OCI-LY1 (cell line): ENCODE measurements at regions not wholly inside any gene's neighbourhood (a gene's known extent, or its start where the extent isn't known, plus 50 kb on each side); places are given as distances from the start of the nearest gene placed in this dataset.

ENCODE experiments used
- H2AFZ ChIP-seq: fragments of 200-600 bp; sonication (generic), shearing (Covaris generic); 2 replicates; pipeline ENCODE4 v1.6.0; 2014; ENCODE audit warnings: antibody characterized with exemption, mild to moderate bottlenecking, low read length
- H3F3A ChIP-seq: fragments of 200-600 bp; sonication (generic), shearing (Covaris generic); 2 replicates; pipeline ENCODE4 v1.6.0; 2014; ENCODE audit warnings: mild to moderate bottlenecking, antibody characterized with exemption, low read length, moderate library complexity; ENCODE audit not compliant: insufficient read depth
- H3K27ac ChIP-seq: fragments of 200-600 bp; sonication (generic); 2 replicates; pipeline ENCODE4 v1.5.1; 2014; ENCODE audit warnings: low read length, mixed run types, mild to moderate bottlenecking, low read depth; ENCODE audit not compliant: poor library complexity, severe bottlenecking
- H3K27me3 ChIP-seq: fragments of 200-600 bp; sonication (generic); 2 replicates; pipeline ENCODE4 v1.6.0; 2014; ENCODE audit warnings: antibody characterized with exemption, mild to moderate bottlenecking, low read length, moderate library complexity; ENCODE audit not compliant: insufficient read depth
- H3K36me3 ChIP-seq: fragments of 200-600 bp; sonication (generic); 2 replicates; pipeline ENCODE4 v1.6.1; 2014; ENCODE audit warnings: mild to moderate bottlenecking, antibody characterized with exemption, low read length, moderate library complexity, mixed read lengths; ENCODE audit not compliant: insufficient read depth
- H3K4me1 ChIP-seq: fragments of 200-600 bp; sonication (generic); 2 replicates; pipeline ENCODE4 v1.5.1; 2014; ENCODE audit warnings: mild to moderate bottlenecking, low read length, moderate library complexity; ENCODE audit not compliant: insufficient read depth, severe bottlenecking
- H3K4me2 ChIP-seq: fragments of 200-600 bp; sonication (generic), shearing (Covaris generic); 2 replicates; pipeline ENCODE4 v1.6.1; 2014; ENCODE audit warnings: low read length
- H3K4me3 ChIP-seq: fragments of 200-600 bp; sonication (generic); 2 replicates; pipeline ENCODE4 v1.5.1; 2014; ENCODE audit warnings: low read length, low read depth, mild to moderate bottlenecking, mixed read lengths; ENCODE audit not compliant: poor library complexity, severe bottlenecking
- H3K79me2 ChIP-seq: fragments of 200-600 bp; shearing (Covaris generic); 2 replicates; pipeline ENCODE4 v1.6.1; 2016; ENCODE audit warnings: mixed run types, low read length, mixed read lengths; ENCODE audit not compliant: insufficient read depth
- H3K9ac ChIP-seq: fragments of 200-600 bp; sonication (generic), shearing (Covaris generic); 2 replicates; pipeline ENCODE4 v1.6.1; 2014; ENCODE audit warnings: mild to moderate bottlenecking, low read length, mixed read lengths
- H3K9me2 ChIP-seq: fragments of 200-600 bp; sonication (generic), shearing (Covaris generic); 2 replicates; pipeline ENCODE4 v1.6.1; 2014; ENCODE audit warnings: low read depth, mild to moderate bottlenecking, low read length, mixed read lengths
- H3K9me3 ChIP-seq: fragments of 200-600 bp; shearing (Covaris generic); 2 replicates; pipeline ENCODE4 v1.6.1; 2014; ENCODE audit warnings: low read length, mixed read lengths
- H4K20me1 ChIP-seq: fragments of 200-600 bp; sonication (generic), shearing (Covaris generic); 2 replicates; pipeline ENCODE4 v1.6.0; 2016; ENCODE audit warnings: mild to moderate bottlenecking, low read length; ENCODE audit not compliant: insufficient read depth
- CTCF ChIP-seq: fragments of 200-600 bp; sonication (generic), shearing (Covaris generic); IDR thresholded peaks from 2 replicates; pipeline ENCODE4 v1.5.1; 2017; ENCODE audit warnings: mild to moderate bottlenecking, antibody characterized with exemption, low read length, moderate library complexity, mixed read lengths
- EZH2 ChIP-seq: fragments of 200-600 bp; sonication (generic), shearing (Covaris generic); IDR thresholded peaks from 2 replicates; pipeline ENCODE4 v1.8.0; 2017; ENCODE audit warnings: borderline replicate concordance, mixed run types, mild to moderate bottlenecking, antibody characterized with exemption, low read length, moderate library complexity, mixed read lengths

GRCh38 chr2:193527146-193527545 is 1332.4 kb upstream of the TMEFF2 start:
- H3K4me2 ChIP-seq: no peak overlapping the region
- no peaks in the 10 kb centered on the region for H3F3A ChIP-seq
- no peak overlapping the region for H2AFZ ChIP-seq
- no peak overlapping the region for H3K9ac ChIP-seq
- no peaks in the 10 kb centered on the region for H3K4me1 ChIP-seq
- H3K27ac ChIP-seq: no peak overlapping the region
- no peak overlapping the region for H3K4me3 ChIP-seq
- no peaks in the 10 kb centered on the region for H3K9me2 ChIP-seq
- H3K27me3 ChIP-seq: no peaks in the 10 kb centered on the region
- no peaks in the 10 kb centered on the region for H3K79me2 ChIP-seq
- H3K9me3 ChIP-seq: no peaks in the 10 kb centered on the region
- H3K36me3 ChIP-seq: no peaks in the 10 kb centered on the region
- H4K20me1 ChIP-seq: no peaks in the 10 kb centered on the region
- TF ChIP-seq CTCF: no peak
- no peak for TF ChIP-seq EZH2

GRCh38 chr2:193523662-193524061 is 1328.9 kb upstream of the TMEFF2 start:
- no peak overlapping the region for H3K4me3 ChIP-seq
- H3K27ac ChIP-seq: no peak overlapping the region
- no peaks in the 10 kb centered on the region for H3F3A ChIP-seq
- H3K27me3 ChIP-seq: no peaks in the 10 kb centered on the region
- H3K36me3 ChIP-seq: no peaks in the 10 kb centered on the region
- no peaks in the 10 kb centered on the region for H3K4me1 ChIP-seq
- no peak overlapping the region for H3K4me2 ChIP-seq
- H2AFZ ChIP-seq: no peak overlapping the region
- H3K9me2 ChIP-seq: no peaks in the 10 kb centered on the region
- TF ChIP-seq CTCF: no peak
- TF ChIP-seq EZH2: no peak
- no peaks in the 10 kb centered on the region for H4K20me1 ChIP-seq
- H3K9me3 ChIP-seq: no peaks in the 10 kb centered on the region
- no peaks in the 10 kb centered on the region for H3K79me2 ChIP-seq
- no peak overlapping the region for H3K9ac ChIP-seq

- H3K4me2 ChIP-seq: no peak overlapping the region
- H3K79me2 ChIP-seq: no peaks in the 10 kb centered on the region
- no peaks in the 10 kb centered on the region for H3F3A ChIP-seq
Observed at GRCh38 chr2:193521523-193521922, 1326.8 kb upstream of the TMEFF2 start.

More at GRCh38 chr2:193521523-193521922, 1326.8 kb upstream of the TMEFF2 start:
- TF ChIP-seq EZH2 (no peak), CTCF (no peak)
- Histone ChIP-seq H3K4me1 (no peaks in the 10 kb centered on the region), H3K27me3 (no peaks in the 10 kb centered on the region), H3K9me2 (no peaks in the 10 kb centered on the region), H3K9ac (no peak overlapping the region), H4K20me1 (no peaks in the 10 kb centered on the region), H2AFZ (no peak overlapping the region), H3K27ac (no peak overlapping the region), H3K9me3 (no peaks in the 10 kb centered on the region), H3K4me3 (no peak overlapping the region), H3K36me3 (no peaks in the 10 kb centered on the region)
